ENCODE measurements at regions not wholly inside any gene's neighbourhood (a gene's known extent, or its start where the extent isn't known, plus 50 kb on each side); places are given as distances from the start of the nearest gene placed in this dataset.

- DNase-seq (ENCODE audit: low spot score): peak; percentile 18
These were observed 213.8 kb upstream of the LDB2 start for GRCh38 chr4:17112292-17112659.

DNA sequence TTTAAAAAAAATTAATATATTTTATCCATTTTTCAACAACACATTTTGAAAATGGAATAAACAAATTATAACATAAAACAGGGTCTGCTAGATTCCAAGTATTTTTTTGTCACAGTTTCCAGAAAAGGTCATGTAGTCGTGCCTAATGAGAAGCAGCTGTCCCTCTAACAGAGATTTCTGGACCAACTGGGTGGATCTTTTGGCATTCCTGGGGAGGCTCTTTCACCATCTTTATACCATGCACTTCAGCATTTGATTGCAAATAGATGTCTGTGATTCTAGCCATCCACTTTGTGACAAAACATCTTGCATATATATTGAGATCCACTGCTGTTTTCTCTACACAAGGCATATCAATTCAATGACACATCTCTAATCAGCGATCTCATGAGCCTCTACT lies 210.7 kb upstream of the LDB2 start:
- no peak for DNase-seq (ENCODE audit: low spot score)

DNA sequence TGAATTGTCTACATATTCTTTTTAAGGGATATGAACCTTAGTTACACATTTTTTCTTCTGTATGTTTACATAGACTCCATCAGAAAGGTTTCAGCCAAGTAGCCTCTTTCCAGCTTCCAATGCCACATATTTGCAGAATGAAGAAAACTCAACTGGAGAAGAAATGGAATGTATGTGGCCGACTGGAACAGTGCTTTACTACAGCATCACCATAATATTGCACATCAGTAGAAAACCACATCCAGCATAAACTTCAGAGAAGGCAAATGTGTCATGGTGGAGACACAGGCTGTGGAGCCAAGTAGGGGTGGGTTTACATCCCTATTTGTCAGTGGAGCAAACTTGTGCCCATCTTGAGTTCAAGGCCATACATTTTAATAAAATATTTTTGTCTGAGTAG lies 204.8 kb upstream of the LDB2 start:
- DNase-seq (ENCODE audit: low spot score): no peak

DNA sequence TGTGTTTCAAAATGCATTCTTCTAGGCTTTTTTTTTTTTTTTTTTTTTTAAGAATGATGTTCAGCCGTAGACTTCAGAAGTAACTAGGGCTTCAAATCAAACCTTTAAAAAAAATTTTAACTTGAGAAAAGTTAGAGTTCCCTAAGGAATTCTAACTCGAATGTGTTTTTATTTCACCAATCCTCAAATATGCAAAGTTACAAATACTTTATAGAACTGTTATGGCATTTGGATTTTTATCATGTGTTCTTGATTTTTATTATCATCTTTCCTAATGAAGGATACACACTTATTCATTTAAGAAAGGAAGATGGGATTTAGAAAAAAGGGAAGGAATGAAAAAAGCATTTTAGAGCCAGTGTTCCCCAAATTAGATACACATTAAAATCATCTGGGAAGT lies 200.6 kb upstream of the LDB2 start:
- no peak for DNase-seq (ENCODE audit: low spot score)

DNA sequence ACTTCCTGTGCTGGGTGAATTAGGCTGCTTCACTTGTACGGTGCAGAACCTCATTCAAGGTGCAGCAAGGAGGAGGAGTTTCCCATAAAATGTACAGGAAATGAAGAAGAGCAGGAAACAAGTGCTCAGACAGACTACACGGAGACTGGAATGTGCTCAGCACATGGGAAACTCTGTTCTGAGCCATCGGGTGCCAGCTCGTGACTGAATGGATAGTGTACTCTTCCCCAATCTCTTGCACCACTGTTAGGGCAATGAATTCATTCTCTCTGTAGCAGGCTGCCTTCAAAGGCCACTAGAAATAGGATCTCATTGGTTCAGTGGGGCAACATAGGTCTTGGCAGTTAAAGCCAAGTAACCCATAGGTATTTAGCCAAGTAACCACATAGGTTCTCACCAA lies 200.0 kb upstream of the LDB2 start:
- DNase-seq (ENCODE audit: low spot score): no peak

DNA sequence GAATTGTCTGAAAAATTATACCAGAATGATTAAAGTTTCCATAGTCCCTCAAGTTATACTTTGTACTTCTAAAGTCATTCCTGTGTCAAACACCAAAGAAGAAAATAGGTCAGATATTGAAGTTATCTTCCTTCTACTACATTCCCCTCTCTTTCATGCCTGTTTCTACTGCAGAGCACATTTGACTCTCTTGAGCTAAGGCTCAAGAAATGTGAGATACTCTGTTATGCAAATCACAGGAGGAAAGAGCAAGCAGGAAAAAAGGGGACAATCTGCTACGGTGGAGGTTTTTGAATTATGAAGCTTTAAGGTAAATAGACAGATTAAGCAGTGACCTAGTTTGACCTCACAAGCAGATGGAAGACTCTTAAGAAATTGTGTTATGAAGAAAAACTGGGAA lies 198.9 kb upstream of the LDB2 start:
- DNase-seq (ENCODE audit: low spot score): no peak

- DNase-seq (ENCODE audit: low spot score): no peak
These were observed 198.2 kb upstream of the LDB2 start for GRCh38 chr4:17096692-17097091.

DNA sequence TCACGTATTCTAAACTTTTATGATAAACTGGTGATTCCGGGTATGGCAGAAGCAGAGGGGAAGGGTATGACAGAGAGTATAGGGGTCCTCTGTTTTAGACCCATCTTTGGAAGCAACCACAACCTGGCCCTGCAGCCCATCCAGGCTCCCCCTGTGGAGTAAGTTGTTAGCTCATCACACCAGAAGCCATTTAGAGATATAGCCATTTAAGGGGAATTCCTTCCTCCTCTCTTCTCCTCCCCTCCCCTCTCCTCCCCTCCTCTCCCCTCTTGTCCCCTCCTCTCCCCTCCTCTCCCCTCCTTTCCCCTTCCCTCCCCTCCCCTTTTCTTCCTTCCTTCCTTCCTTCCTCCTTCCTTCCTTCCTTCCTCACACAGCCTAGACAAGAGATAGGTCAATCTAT lies 197.3 kb upstream of the LDB2 start:
- DNase-seq (ENCODE audit: low spot score): no peak

- DNase-seq (ENCODE audit: low spot score): no peak
These were observed 196.4 kb upstream of the LDB2 start for GRCh38 chr4:17094876-17095210.

GRCh38 chr4:17094159-17094875 lies 195.9 kb upstream of the LDB2 start:
- no peak for DNase-seq (ENCODE audit: low spot score)

DNA sequence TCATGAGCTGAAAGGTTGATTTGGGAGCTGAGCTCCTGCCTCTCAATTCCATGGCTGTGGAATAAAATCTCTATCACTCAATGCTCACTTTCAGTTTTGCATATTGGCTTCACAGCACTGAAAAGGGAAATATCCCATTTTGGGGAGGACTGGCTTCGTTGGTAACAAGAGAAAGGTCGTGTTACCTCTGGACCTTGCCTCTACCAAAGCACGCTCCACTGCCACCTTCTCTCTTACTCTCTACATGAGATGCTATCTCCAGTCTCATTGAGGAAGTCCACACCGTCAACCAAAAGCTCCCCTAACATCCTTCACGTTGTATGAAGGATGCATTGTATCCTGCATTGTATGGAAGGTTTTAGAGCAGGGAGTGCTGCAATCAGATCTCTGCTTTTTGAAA lies 195.0 kb upstream of the LDB2 start:
- DNase-seq (ENCODE audit: low spot score): no peak

- no peak for DNase-seq (ENCODE audit: low spot score)
These were observed 194.4 kb upstream of the LDB2 start for GRCh38 chr4:17092736-17093437.

- no peak for DNase-seq (ENCODE audit: low spot score)
These were observed 192.7 kb upstream of the LDB2 start for GRCh38 chr4:17091104-17091503.

DNA sequence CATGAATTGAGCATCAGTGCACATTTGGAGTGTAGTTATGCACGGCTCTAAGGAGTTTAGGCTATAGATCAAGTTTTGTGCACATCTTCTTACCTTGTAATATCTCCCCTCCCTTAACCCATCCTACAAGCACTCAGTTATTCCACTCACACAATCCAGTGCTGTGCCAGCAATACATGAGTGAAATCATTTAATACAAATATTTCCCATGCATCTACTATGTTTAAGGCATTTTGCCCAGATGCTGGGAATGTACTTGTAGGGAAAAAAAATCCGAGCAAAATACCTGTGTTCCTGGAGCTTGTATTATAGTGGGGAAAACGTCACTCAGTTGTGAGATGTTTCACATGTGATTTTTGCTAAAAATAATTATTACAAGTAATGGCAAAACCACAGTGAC lies 191.6 kb upstream of the LDB2 start:
- DNase-seq (ENCODE audit: low spot score): no peak

- no peak for DNase-seq (ENCODE audit: low spot score)
These were observed 187.0 kb upstream of the LDB2 start for GRCh38 chr4:17085416-17085815.

- no peak for DNase-seq (ENCODE audit: low spot score)
These were observed 183.7 kb upstream of the LDB2 start for GRCh38 chr4:17082186-17082585.

- DNase-seq (ENCODE audit: low spot score): no peak
These were observed 182.7 kb upstream of the LDB2 start for GRCh38 chr4:17081179-17081578.

- no peak for DNase-seq (ENCODE audit: low spot score)
These were observed 178.7 kb upstream of the LDB2 start for GRCh38 chr4:17077105-17077504.

- no peak for DNase-seq (ENCODE audit: low spot score)
These were observed 174.0 kb upstream of the LDB2 start for GRCh38 chr4:17072483-17072882.

DNA sequence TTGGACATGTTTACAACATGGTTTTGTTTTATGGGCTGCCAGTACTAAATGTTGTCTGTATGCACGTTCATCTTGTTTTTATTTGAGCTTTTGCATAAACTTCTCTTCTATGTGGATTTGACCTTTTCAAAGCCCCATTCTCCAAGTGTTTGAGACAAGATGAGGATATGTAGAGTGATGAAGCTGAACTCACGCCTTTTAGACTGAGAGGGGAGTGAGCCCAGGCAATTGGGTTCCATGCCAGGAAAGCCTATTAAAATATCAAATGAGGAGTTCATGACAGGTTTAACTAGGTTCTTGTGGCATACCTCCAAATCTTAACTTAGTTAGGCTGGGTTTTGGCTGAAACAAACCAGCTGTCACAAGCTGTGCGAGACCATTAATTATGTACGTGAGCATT lies 170.4 kb upstream of the LDB2 start:
- DNase-seq (ENCODE audit: low spot score): no peak

- no peak for DNase-seq (ENCODE audit: low spot score)
These were observed 169.9 kb upstream of the LDB2 start for GRCh38 chr4:17068392-17068791.

- DNase-seq (ENCODE audit: low spot score): no peak
These were observed 168.5 kb upstream of the LDB2 start for GRCh38 chr4:17066972-17067371.

GRCh38 chr4:17066236-17066635 lies 167.8 kb upstream of the LDB2 start:
- DNase-seq (ENCODE audit: low spot score): no peak

- no peak for DNase-seq (ENCODE audit: low spot score)
These were observed 167.4 kb upstream of the LDB2 start for GRCh38 chr4:17065821-17066220.
